Motor neuron (in vitro differentiated cells): ENCODE measurements at regions not wholly inside any gene's neighbourhood (a gene's known extent, or its start where the extent isn't known, plus 50 kb on each side); places are given as distances from the start of the nearest gene placed in this dataset.

Experiments used
- ATAC-seq, 8 experiments: fragments of 200-7000 bp; cut with Tn5 transposase; replicated peaks in 6 of 8; 2 replicates each; pipeline ENCODE4 v1.8.0; 2021; ENCODE audit warnings: mild to moderate bottlenecking in 8 of 8, moderate library complexity in 8 of 8
- H3K27ac ChIP-seq, 2 donors: fragments of 250-450 bp; sonication (Bioruptor Pico); 2 replicates each; pipeline ENCODE4 v1.9.0; 2021; ENCODE audit warnings: antibody characterized with exemption in 2 of 2, mild to moderate bottlenecking in 2 of 2, moderate library complexity in 1 of 2
- H3K4me1 ChIP-seq, 2 donors: fragments of 250-450 bp; sonication (Bioruptor Pico); replicated peaks in 1 of 2; 2 replicates each; pipeline ENCODE4 v1.6.1; 2021; ENCODE audit warnings: antibody characterized with exemption in 2 of 2, mild to moderate bottlenecking in 2 of 2, moderate library complexity in 1 of 2
- H3K4me3 ChIP-seq, 5 donors: fragments of 250-450 bp; sonication (Bioruptor Pico); 2 replicates each; pipeline ENCODE4 v1.9.0; 2021; ENCODE audit warnings: antibody characterized with exemption in 5 of 5, mild to moderate bottlenecking in 5 of 5, moderate library complexity in 4 of 5
- WGBS, 10 experiments: fragments of 450-650 bp; shearing (Covaris generic); methylation state at CpG; one replicate each; pipeline ENCODE4 v1.0.0; 2022; 5-methylcytosine and 5-hydroxymethylcytosine counted together
- in situ Hi-C, 9 experiments: fragments of 400-800 bp; cut with MboI; loops; one replicate each; pipeline ENCODE4 v1.15.0; 2021; ENCODE audit warnings: low sequenced_read_pairs in 9 of 9, low pct_unique_long_range_greater_than_20kb in 2 of 9; ENCODE audit not compliant: unreplicated experiment in 9 of 9

GRCh38 chr2:8565399-8566154 lies 116.3 kb upstream of the ID2 start:
- peaks cover 0 to under 1% of the 10 kb centered on the region in 2 donors for H3K4me1 ChIP-seq
- no peak overlapping the region for H3K4me3 ChIP-seq
- ATAC-seq, result no peak
- WGBS, 10 experiments, result 62 to 95% (median 82%) methylated on average over 1 to 4 of the region's 13 CpGs; no CpG with 5 or more reads in 6 of the 10 experiments
- in situ Hi-C loops, result no loop called here
- H3K27ac ChIP-seq, result no peak overlapping the region

DNA sequence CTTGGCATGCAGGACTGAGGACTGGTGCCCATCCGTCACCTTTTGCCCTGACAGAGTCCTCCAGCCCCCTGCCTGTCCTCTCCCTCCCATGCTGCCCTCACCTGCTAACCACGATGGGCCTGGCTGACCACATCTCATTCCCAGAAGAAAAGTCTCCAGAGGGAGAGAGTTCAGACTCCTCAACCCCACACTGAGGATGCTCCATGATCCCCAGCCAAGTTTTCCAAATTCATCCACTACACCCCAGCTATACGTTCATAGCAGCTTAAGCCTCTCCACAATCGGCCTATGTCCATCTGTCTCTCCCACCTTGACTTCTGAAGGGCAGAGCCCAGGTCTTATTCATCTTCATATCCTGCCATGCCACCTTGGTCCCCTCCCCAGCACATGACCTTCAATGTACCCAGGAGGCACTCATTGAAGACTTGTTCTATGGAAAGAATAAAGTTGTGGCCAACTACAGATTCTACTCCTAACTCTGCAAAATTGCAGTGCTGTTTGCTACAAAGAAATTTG lies 115.6 kb upstream of the ID2 start:
- Histone ChIP-seq H3K4me1 (peaks cover 0 to 4% of the 10 kb centered on the region in 2 donors), H3K4me3 (no peak overlapping the region), H3K27ac (no peak overlapping the region)
- 17 to 100% (median 95%) methylated on average over 1 to 3 of the region's 4 CpGs; no CpG with 5 or more reads in 4 of the 10 experiments for WGBS, 10 experiments
- ATAC-seq, result no peak
- in situ Hi-C loops, result no loop called here

DNA sequence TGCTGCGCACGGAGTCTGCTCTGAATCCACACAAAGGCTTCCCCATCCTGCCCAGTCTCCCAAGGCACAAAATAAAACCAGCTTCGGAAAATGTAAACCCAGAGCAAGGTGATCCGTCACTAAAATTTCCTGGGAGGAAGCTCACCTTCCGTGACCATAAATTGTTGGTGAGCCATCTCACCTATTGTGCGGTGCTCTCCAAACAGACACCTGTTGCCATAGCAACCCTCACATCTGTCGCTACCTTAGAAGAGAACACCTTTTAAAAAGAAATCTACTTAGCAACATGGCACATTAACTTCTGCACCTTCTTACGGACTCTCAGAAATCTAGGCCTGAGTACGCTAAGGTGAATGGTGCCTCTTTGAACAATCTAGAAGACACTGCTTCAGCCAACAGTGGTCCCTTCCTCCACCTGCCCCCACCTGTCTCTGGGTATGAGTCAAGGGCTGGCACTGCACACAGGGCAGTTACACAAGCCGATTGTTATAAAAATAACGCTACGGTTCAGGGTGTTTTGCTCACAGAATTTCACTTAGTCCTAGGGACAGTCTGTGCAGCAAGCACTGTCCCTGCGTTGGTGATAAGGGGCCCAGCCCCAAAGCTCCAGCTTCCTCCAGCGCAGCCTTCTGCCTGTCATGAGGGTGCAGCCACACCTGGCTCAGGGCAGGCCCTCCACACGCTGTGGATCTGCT lies 114.9 kb upstream of the ID2 start:
- in situ Hi-C loops, result no loop called here
- WGBS, 10 experiments, result 71 to 100% (median 89%) methylated on average over 1 to 12 of the region's 15 CpGs
- ATAC-seq, result no peak
- H3K4me1 ChIP-seq, result peaks cover 0 to 4% of the 10 kb centered on the region in 2 donors
- no peak overlapping the region for H3K4me3 ChIP-seq
- no peak overlapping the region for H3K27ac ChIP-seq

- Histone ChIP-seq H3K4me1 (peaks cover 0 to 4% of the 10 kb centered on the region in 2 donors), H3K4me3 (no peak overlapping the region), H3K27ac (no peak overlapping the region)
- ATAC-seq, result no peak
- in situ Hi-C loops, result no loop called here
- 60 to 93% (median 81%) methylated on average over 2 to 9 of the region's 15 CpGs; no CpG with 5 or more reads in 5 of the 10 experiments for WGBS, 10 experiments
These were observed 114.2 kb upstream of the ID2 start for GRCh38 chr2:8567469-8568260.

DNA sequence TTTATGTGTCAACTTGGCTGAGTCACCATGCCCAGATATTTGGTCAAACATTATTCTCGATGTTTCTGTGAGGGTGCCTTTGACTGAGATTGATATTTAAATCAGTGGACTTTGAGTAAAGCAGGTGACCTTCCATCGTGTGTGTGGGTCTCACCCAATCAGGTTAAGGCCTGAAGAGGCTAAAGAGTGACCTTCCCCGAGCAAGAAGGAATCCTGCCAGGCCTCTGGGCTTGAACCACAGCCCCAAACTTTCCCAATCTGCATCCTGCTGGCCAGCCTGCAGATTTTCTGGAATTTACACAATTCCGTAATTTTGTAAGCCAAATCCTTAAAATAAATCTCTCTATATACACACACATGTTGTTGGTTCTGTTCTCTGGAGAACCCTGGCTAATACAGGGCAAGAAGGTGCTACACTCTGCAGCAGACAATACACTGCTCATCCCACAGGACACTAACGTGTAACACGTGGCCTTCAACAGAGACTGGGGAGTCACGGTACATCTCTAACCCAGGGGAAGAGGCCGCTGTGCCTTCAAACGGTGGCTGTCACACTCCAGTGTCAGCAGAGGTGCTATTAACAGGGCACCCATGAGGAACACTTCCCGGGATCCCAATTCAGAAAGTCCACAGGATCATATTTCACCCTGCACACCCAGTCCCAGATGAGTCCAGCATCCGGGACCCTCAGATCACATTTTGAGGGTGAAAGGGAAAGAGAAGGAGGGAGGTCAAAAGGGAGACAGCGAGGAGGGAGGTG lies 113.1 kb upstream of the ID2 start:
- in situ Hi-C loops, result no loop called here
- H3K4me3 ChIP-seq, result no peak overlapping the region
- no peak for ATAC-seq
- WGBS, 10 experiments, result 40 to 91% (median 82%) methylated on average over 2 to 7 of the region's 12 CpGs; no CpG with 5 or more reads in 3 of the 10 experiments
- H3K27ac ChIP-seq, result no peak overlapping the region
- peaks cover 4 to 7% of the 10 kb centered on the region in 2 donors for H3K4me1 ChIP-seq

DNA sequence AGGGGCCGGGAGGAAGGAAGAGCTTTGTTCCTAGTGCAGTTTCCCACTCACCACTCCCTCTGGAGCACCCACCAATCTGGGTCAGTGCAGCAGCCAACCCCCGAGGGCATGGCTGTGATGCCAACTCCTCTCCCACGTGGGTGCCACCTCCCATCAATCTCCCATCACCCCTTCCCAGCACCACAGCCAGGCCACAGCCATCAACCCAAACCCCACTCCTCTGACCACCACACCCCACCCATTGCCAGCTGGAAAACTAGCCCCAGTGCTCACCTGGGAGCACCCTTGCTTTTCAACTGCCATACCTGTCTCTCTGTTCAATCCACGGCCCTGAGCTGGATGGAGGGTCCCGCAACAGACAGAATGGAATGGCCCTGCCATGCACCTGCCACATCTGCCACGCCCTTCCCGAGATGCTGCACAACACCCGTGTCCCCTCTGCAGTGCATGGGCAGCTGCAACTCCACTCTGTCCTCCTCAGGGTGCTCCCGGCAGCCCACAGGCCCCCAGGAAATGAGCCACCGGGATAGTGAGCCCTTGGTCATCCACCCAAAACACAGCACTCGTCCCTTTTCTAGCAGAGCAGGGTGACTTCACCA lies 112.4 kb upstream of the ID2 start:
- 66 to 100% (median 94%) methylated on average over 1 to 5 of the region's 11 CpGs; no CpG with 5 or more reads in 5 of the 10 experiments for WGBS, 10 experiments
- in situ Hi-C loops, result no loop called here
- H3K27ac ChIP-seq, result no peak overlapping the region
- no peak overlapping the region for H3K4me3 ChIP-seq
- H3K4me1 ChIP-seq, result peaks cover 8 to 10% of the 10 kb centered on the region in 2 donors
- no peak for ATAC-seq

DNA sequence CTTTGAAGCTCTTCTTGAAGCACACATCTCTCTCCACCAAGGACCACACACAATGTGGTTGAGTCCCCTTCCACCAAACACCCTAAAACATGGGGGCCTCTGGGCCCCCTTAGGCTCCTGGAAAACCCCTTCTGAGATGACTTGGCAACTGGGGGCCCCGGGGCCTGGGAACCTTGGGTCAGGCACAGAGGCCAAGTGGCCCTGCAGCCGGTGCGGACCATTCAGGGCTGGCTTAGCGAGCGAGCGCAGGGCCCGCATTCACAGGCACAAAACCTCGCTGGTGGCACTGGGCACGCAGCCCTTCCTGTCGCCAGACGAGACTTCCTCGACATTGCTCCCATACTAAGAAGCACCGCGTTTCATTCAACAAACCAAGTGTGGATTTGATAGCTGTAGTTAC lies 111.2 kb upstream of the ID2 start:
- peaks cover 20% of the 10 kb centered on the region in 2 donors for H3K4me1 ChIP-seq
- 98 to 100% methylated on average over 3 to 9 of the region's 14 CpGs; no CpG with 5 or more reads in 8 of the 10 experiments for WGBS, 10 experiments

GRCh38 chr2:8571301-8571791 lies 110.5 kb upstream of the ID2 start:
- no peak for ATAC-seq
- Histone ChIP-seq H3K27ac (no peak overlapping the region), H3K4me3 (no peak overlapping the region), H3K4me1 (peaks cover 20 to 21% of the 10 kb centered on the region in 2 donors)
- in situ Hi-C loops, result no loop called here
- 64 to 100% (median 87%) methylated on average over 2 to 8 of the region's 13 CpGs; no CpG with 5 or more reads in 4 of the 10 experiments for WGBS, 10 experiments

More for the DNA sequence above, 111.2 kb upstream of the ID2 start:
- Histone ChIP-seq H3K27ac (no peak overlapping the region), H3K4me3 (no peak overlapping the region)
- no peak for ATAC-seq
- in situ Hi-C loops, result no loop called here

DNA sequence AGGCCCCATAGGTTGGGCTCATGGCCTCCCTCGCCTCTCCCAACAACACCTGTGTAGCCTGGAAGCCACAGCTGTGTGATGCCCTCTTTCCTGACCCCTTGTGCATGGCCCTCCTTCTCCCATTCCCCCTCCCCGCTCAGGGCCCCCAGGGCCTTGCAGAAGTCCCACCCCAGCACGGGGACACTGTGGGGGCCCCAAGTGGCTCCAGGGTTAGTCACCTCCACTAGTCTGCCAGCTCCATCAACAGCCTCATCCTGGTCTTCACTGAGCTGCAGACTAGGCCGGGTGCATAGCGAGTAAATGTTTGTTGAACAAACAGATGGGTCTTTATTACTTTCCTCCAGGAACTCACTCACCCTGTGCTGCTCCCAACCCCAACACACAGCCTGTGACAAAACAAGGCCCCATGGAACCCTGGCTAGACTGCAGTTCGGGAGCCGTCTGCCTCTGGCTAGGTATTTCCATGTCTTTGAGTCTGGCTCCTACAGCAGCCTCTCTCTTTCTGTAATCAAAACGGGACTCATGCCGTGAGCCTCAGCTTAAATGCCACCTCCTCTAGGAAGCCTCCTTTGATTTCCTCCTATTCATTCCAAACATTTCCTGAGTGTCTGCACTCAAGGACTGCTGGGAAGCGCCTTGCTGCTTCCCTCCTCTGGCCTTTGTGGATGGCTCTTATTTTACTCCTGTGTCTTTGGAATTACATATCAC lies 109.9 kb upstream of the ID2 start:
- in situ Hi-C loops, result no loop called here
- Histone ChIP-seq H3K4me3 (no peak overlapping the region), H3K4me1 (peaks cover 20 to 21% of the 10 kb centered on the region in 2 donors), H3K27ac (no peak overlapping the region)
- peak in 1 of 8 experiments; percentile 74 for ATAC-seq
- WGBS, 10 experiments, result 70 to 100% (median 85%) methylated on average over 1 to 5 of the region's 10 CpGs; no CpG with 5 or more reads in 4 of the 10 experiments

- in situ Hi-C loops, result no loop called here
- no peak for ATAC-seq
- Histone ChIP-seq H3K27ac (no peak overlapping the region), H3K4me3 (no peak overlapping the region), H3K4me1 (peaks cover 20 to 21% of the 10 kb centered on the region in 2 donors)
- 60 to 100% (median 100%) methylated on average over 1 to 8 of the region's 12 CpGs; no CpG with 5 or more reads in 3 of the 10 experiments for WGBS, 10 experiments
These were observed 109.1 kb upstream of the ID2 start for GRCh38 chr2:8572712-8573233.

DNA sequence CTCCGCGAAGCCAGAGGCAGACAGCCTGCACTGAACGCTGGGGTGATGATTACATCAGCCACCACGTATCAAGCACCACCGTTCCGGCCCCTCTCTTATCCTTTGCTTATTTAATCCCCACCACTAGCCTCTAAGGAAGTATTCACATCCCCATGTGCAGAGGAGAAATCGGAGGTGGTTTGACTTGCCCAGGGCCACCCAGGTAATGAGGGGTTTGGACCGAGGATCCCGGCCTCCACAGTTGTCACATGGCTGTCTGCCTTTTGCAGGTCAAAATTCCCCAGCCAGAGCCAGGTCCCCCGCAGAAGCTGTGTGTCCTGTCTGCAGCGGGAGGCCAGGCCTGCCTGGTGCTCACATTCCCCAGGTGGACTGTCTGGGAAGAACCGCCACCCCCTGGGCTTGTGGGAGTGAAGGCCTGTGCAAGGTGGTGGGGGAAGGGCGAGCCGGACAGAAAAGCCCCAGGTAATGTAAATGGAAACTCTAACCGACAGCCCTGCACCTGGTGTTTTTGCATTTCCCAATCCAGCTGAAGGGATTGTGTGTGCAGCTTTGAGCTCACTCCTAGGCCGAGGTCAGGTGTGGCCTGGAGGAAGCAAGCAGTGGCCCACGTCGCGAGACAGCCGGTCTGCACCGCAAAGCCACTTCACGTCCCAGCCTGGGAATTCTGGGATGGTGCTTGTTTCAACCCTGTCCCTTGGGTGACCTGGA lies 108.5 kb upstream of the ID2 start:
- in situ Hi-C loops, result no loop called here
- 60 to 100% (median 90%) methylated on average over 1 to 15 of the region's 22 CpGs; no CpG with 5 or more reads in 3 of the 10 experiments for WGBS, 10 experiments
- H3K4me1 ChIP-seq, result peaks cover 20 to 21% of the 10 kb centered on the region in 2 donors
- no peak overlapping the region for H3K4me3 ChIP-seq
- ATAC-seq, result no peak
- no peak overlapping the region for H3K27ac ChIP-seq
